GM19035 (cell line): ENCODE measurements at regions not wholly inside any gene's neighbourhood (a gene's known extent, or its start where the extent isn't known, plus 50 kb on each side); places are given as distances from the start of the nearest gene placed in this dataset.
"Not testable (repeated sequence)": the region's sequence is repeated elsewhere in the genome, so short reads cannot be mapped to it uniquely, and the experiment has no call there.

Source experiments
- ATAC-seq: cut with Tn5 transposase; IDR thresholded peaks from one replicate; pipeline ENCODE4 v1.9.1; 2021; ENCODE audit not compliant: unreplicated experiment

DNA sequence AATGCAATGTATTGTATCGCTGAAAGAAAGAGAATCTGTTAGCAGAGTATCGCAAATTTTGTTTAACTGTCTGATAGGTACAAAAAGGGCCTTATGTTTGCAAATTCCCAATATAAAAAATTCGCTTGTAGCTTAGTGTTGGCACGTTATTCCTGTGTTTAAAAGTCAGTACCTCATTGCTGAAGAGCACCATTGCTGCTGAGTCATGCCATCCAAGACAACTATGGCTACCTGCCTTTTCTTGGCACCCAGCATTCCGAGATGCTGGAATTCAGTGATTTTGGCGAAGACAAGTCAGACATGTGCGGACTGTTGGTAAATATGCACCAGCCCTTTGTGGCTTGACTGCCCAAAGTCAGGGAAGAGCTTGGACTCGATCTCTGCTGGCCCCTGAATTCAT lies 149.5 kb upstream of the EEA1 start:
- no peak for ATAC-seq

DNA sequence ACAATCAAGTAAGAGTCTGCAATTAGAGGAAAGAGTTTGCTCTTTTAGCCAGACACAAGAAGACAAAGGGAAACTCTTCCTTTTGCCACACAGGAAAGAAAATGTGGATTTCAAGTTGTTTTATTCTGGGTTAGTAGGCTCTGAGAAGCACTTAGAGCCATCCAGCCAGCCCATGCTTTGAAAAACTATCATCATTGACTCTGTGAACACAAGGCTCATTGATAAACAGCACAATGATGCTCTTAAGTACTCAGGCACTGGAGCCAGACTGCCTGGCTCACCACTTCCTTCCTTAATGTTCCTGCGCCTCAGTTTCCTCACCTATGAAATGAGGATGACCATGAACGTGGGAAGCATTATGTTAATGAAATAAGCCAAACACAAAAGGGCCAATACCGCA lies 150.2 kb upstream of the EEA1 start:
- no peak for ATAC-seq

DNA sequence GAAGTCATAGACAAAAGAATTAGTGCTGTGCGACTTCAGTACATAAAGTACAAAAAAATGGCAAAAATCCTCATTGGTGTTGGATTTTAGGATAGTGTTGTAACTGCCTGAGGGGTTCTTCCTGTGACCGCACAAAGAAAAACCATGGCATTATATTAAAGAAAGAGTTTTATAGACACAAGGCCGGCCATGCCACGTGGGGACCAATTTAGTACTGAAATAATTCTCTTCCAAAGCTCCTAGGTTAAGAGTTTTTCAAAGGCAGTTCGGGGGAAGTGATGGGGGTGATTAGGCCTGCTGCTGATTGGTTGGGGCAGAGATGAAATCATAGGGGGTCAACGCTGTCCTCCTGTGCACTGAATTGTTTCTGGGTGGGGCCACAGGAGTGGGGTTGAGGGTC lies 150.9 kb upstream of the EEA1 start:
- ATAC-seq: no peak

DNA sequence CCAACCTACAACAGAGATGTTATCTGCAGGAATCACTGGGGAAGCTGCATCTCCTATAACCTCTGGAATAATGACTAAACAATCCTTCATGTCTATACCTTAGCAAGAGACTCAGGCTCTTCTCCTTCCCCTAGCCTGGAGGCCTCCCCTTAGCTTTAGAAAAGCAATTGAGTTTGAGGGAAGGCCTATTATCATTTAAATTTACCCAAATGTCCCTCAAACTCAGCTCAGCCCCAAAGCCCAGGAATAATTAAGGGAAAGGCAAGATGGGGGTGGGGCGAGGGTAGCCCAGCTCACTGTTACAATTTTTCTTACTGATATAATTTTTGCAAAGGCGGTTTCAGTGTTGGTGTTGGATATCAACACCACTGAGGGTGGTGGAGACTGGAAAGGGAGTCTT lies 151.4 kb upstream of the EEA1 start:
- ATAC-seq: no peak

DNA sequence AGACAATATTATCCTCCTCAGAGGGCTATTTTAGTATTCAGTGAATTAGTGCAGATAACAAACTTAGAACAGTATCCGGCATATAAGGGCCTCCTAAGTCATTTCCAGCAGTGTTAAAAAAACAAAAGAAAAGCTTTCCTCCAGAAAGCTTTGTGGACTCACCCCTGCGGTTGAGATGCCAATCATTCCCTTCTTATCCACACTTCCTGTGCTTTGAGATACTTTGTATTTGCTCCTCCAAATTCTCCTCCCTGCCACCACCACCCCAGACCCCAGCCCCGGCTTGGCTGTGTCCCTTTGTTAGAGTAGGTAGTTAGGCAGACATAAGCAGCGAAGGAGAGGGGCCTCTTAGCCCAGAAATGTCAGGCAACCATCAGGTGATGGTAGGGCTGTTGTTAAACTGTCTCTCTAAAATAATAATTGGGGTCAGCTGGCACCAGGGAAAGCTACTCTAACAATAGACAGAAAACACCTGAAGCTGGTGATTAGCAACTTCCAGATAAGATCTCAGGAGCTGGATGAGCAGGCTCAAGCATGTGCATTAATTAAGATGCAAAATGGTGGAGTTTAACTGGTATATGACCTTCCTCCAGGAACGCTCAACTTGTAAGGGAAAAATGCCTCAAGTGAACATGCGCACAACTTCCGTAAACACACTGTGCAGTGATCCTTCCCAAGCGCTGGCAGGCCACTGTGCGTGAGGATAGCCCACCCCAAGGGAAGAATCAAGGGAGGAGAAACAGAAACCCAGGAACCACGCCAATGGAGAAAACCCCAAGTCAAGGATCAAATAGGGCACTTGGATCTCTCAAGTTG lies 152.1 kb upstream of the EEA1 start:
- ATAC-seq: no peak

DNA sequence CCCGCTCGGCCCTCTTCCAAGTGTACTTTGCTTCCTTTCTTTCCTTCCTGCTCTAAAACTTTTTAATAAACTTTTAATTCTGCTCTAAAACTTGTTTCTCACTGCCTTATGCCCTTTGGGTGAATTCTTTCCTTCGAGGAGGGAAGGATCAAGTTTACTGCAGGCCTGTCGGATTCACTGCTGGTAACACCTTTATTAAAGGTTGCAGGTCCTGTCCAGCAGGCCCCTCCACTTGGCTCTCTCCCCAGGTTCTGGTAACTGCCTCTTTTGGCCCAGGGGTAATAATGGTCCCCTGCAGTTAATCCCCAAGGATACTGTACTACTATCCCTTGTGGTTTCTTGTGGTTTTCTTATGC lies 152.7 kb upstream of the EEA1 start:
- ATAC-seq: no peak

DNA sequence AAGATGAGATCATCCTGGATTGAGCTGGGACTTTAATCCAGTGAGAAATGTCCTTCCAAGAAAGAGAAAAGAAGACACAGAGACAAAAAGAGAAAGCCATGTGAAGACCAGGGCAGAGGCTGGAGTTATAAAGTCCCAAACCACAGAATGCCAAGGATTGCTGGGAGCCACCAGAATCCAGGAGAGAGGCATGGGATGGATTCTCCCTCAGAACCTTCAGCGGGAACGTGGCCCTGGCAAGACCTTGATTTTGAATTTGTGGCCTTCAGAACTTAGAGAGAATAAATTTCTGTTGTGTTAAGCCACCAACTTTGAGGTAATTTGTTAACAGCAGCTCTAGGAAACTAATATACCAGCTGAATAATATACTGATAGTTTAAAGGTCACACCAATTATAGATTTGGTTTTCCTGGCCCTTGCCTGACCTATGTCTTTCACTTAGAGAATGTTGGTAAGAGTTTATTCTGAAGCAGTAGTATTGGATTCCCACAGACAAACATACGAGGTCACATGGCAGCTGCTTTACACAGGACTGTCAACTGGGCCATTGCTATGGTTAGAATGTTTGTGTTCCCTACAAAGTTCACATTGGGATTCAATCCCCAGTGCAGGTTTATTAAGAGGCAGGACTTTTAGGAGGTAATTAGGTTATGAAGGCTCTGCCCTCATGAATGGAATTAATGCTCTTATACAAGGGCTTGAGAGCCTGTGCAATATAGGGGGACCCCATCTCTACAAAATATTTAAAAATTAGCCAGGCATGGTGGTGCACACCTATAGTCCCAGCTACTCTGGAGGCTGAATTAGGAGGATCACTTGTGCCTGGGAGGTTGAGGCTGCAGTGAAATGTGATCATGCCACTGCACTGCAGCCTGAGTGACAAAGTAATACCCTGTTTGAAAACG lies 156.5 kb upstream of the EEA1 start:
- no peak for ATAC-seq

DNA sequence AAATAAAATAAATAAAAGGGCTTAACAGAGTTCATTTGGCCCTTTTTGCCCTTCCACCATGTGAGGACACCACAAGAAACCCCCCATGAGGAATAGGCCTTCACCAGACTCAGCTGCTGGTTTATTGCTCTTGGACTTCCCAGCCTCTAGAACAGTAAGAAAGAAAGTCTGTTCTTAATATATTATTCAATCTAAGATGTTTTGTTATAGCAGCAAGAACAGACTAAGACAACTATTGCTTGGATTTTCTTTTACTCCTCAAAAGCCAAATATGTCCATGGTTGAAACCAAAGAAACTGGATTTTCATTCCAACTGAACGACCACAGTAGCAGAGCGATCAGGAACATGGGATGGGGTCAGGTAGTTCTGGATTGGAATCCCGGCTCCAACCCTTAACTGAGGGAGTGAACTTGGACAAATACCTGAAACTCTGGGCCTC lies 157.2 kb upstream of the EEA1 start:
- no peak for ATAC-seq

DNA sequence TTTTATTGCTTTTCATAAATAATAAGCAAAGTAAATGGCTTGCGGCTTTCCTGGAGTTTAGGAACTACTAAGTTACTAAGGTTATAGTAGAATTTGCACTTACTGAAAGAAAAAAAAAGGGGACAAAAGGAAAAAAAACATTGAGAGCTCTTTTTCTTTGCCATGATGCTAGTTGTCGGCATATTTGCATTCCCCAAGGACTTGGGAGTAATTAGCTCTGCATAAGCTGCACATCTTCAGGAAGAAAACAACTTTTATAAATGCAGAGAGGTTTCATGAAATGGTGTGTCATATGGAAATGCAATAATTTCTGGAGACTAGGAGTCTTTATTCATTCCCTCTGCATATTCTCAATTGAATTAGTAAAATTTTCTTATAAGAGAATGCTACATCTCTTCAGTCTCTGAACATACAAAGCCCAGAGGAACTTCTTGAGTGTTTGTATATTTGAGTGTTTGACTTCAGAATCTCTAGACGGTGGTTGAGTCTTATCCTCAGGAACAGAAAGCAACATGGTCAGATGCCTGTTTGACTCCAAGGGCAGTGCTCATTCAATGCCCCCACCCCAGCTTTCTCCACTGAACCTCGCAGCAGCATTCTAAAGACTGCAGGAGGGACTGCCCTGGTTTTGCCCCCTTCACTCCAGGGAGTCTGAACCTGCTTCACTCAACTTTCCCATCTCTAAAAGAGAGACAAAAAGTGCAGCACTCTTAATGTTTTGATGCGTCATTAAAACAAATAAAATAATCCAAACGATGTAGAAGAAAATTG lies 158.9 kb upstream of the EEA1 start:
- no peak for ATAC-seq

DNA sequence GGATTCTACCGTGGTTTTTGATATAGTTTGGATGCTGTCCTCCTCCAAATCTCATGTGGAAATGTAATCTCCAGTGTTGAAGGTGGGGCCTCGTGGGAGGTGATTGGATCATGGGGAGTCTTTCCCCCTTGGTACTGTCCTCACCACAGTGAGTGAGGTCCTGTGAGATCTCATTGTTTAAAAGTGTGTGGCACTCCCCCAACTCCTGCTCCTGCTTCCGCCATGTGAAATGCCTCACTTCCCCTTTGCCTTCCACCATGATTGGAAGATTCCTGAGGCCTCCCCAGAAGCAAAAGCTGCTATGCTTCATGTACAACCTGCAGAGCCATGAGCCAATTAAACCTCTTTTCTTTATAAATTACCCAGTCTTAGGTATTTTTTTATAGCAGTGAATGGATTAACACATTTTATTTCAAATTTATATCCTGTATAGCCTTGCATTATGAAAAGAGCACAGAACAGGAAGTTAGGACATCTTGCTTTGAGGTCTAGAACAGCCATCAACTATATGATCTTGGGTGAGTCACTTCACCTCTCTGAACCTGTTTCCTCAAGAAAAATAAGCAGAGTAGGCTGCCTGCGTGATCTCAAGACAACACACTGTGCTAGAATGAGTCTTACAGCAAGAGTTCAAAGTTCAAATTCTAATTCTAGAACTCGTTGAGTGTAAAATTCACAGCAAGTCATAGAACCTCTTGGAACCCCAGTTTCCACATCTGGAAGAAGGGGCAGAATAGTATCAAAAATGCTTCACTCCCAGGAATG lies 160.9 kb upstream of the EEA1 start:
- no peak for ATAC-seq

DNA sequence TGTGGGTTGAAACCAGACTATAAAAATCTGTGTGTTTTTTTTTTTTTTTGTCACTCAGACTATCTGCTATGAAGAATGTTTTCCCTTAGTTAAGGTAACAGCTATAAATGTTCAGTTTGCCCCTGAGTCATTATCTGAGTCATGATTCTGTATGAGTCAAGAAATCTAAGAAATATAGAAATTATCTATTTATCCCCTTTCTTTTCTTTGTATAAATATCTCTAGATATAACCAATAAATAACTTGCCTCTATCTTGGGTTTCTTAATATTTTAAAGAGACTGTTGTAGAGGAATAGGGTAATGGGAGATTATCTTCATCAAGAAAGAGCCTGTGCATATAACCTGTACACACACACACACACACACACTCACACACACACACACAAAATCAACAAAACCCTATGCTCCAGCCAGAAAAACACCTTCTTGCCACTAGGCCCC lies 161.7 kb upstream of the EEA1 start:
- no peak for ATAC-seq

DNA sequence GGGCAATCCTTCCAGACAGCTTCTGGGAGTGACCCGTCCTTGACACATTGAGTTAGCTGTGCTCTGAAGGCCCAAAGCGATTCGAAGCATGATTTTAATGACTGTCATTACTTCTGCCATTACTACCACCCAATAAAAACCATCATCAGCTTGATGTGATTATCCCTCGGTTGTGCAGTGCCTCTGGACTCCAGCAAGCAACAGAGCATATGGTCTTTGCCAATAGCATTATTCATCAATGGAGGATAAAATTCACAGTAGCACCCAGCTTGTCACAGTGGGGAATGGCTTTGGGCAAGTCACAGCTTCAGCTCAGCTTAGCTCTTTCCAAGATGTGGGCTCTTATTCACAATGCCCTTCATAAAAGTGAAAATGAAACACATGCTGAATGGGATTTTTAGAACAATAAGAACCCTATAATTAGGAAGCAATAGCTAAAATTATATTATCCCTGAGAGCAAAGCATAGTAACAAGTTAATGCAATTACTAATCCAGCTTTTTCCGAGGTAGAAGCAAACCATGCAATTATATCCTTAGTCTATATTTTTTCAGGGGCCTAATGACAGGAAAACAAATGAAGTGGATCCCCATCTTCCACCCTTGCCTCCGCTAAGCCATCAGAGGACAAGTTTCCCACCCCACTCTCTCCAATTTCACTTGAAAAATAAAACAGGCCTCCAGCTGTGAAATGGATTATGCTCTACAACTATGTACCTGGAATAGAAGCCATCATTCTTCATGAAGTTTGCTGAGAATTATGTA lies 163.0 kb upstream of the EEA1 start:
- no peak for ATAC-seq

DNA sequence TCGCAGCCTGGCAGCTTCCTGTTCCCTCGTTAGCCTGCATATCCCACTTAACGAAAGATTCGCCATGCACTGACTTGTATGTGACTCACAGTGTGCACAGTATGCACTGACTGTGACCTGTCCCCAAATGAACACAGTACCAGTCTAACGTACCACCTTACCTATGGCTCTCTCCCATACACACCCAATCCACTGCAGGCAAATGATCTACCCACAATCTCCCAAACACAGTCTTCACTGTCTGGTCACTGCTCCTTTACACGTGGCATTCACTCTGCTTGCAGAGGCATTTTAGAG lies 163.5 kb upstream of the EEA1 start:
- ATAC-seq: no peak

DNA sequence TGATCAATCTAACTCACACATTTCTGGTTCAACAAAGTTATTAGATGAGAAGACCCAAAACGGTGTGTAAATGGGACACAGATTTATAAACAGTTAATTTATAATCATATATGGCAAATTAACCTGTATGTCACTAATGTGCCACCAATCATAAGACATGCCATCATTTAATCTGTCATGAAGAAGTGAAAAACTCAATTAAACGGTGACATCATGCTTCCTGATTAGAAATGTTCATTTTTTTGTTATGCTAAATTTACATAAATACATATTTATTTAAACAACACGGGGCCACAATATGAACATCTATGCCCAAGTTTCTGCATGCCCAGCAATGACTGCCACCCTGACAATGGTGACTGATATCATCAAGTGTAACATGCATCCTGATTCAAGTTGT lies 164.1 kb upstream of the EEA1 start:
- no peak for ATAC-seq

DNA sequence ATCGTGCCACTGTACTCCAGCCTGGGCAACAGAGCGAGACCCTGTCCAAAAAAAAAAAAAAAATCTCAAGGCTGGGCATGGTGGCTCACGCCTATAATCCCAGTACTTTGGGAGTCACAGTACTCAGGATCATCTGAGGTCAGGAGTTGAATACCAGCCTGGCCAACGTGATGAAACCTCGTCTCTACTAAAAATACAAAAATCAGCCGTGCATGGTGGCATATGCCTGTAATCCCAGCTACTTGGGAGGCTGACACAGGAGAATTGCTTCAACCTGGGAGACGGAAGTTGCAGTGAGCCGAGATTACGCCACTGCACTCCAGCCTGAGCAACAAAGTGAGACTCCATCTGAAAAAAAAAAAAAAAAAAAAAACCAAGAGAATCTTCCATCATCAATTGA lies 165.1 kb upstream of the EEA1 start:
- ATAC-seq: not testable (repeated sequence)

DNA sequence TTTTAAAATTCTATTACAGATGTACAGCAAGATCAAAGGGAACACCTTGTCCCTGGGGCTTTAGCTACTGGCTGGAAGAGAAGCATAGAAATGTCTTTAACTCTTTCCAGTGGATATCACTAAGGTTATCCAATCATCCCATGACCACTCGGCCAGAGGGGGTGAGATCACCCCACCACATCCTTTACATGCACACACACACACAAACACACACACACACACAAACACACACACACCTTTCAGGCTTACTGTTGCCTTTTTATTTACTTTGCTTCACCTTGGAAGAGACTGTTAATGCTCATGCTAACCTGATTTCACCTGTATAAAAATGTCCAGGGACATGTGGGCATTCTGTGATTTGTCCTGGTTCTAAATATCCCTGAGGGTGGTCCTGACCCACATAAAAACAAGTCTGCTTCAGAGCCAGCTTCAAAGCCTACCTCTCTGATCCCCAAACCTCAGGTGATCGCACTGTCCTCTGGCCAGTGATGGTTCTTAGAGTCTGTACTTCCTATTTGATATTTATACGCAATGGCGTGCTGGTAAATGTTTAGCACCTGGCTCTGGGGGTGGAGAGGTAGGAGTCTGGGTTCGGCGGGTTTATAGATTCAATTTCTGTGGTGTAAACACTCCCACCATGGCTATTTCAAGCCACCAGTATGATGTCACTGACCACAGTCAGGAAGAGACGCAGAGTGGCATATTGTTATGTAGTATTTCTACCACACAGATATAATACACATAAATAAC lies 166.1 kb upstream of the EEA1 start:
- peak; percentile 89 for ATAC-seq

DNA sequence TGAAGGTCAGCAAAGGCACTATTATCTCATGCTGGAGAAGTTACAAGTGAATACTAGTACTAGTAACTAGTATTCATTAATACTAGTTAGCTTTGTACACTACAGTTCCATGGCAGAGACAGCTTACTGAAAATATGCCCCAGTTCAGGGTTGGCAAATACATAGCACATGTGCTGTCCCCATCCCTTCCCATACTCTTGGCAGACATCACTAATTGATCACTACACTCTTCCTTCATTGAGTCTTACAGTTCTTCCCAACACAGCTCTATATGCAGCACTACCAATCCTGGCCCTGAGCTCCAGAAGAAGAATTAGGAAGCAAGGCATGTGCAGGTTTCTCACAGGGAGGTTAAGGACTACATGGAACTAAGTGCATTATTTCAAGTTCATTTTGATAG lies 168.3 kb upstream of the EEA1 start:
- no peak for ATAC-seq

DNA sequence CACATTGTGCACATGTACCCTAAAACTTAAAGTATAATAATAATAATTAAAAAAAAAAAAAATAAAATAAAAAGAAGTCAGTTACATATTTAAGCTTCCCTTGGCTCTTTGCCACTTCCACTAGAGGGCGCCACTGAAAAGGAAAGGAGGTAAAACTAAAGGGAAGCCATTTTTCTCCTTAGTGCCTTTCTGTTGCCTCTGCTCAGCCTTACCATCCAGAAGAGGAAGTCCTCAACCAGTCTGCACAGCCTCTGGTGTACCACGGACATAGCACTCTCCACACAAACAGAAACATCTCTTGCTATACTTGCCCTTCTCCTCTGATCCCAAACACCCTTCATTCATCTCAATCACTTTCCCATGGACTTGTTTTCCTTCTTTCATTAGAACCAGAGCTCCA lies 169.0 kb upstream of the EEA1 start:
- ATAC-seq: no peak

DNA sequence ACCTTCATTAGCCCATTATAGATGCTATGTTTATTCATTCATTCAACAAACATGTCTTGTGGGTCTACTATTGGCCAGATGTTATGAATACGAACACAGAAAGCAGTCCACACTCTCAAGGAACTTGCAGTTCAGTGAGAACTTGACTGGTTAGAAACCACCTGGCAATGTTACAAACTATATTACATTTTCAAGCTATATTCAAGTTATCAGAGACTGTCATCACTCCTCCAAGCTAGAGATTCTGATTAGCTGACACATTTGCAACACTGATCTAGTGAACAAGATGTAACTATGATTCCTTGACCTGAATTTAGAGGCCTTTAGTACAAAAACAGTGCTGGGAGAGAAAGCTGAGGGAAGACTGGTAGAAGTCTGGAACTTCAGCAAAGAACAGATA lies 170.7 kb upstream of the EEA1 start:
- ATAC-seq: no peak

DNA sequence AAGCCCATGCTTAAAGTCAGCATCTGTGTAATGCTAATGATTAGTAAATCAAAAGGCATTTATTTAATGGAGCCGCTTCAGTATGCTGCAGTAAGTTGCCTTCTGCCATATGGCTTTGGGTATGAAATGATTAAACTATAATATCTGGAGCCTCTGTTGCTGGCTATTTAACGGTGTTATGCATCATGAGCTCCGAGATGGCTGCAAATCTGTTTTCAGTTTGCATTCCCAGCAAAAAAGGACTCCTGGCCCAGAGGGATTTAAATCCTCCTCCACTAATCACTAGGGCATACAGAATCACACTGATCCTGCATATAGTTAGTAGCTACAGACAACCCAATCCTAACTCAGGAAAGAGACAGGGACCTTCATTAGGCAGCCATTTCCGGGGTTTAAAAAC lies 171.5 kb upstream of the EEA1 start:
- ATAC-seq: no peak
